ENCODE measurements at regions not wholly inside any gene's neighbourhood (a gene's known extent, or its start where the extent isn't known, plus 50 kb on each side); places are given as distances from the start of the nearest gene placed in this dataset.

- DNase-seq (ENCODE audit: low spot score), result no peak
- no peak overlapping the region for H3K27ac Mint-ChIP-seq (ENCODE audit: unreplicated experiment)
- H3K36me3 Mint-ChIP-seq (ENCODE audit: low read depth, unreplicated experiment), result no peaks in the 10 kb centered on the region
- no peaks in the 10 kb centered on the region for H3K9me3 Mint-ChIP-seq (ENCODE audit: unreplicated experiment)
- TF ChIP-seq CTCF (IDR thresholded peaks at IDR 0.05; ENCODE audit: unreplicated experiment), result no peak
- peaks cover 2% of the 10 kb centered on the region for H3K27me3 Mint-ChIP-seq (ENCODE audit: unreplicated experiment)
- H3K4me1 Mint-ChIP-seq (ENCODE audit: unreplicated experiment), result no peaks in the 10 kb centered on the region
- H3K4me3 Mint-ChIP-seq (ENCODE audit: unreplicated experiment), result no peak overlapping the region
These were observed 375.4 kb upstream of the PTCHD4 start for GRCh38 chr6:48486373-48486772.

- Mint-ChIP-seq H3K27me3 (ENCODE audit: unreplicated experiment) (no peaks in the 10 kb centered on the region), H3K9me3 (ENCODE audit: unreplicated experiment) (no peaks in the 10 kb centered on the region), H3K4me1 (ENCODE audit: unreplicated experiment) (no peaks in the 10 kb centered on the region), H3K36me3 (ENCODE audit: low read depth, unreplicated experiment) (no peaks in the 10 kb centered on the region), H3K4me3 (ENCODE audit: unreplicated experiment) (no peak overlapping the region), H3K27ac (ENCODE audit: unreplicated experiment) (no peak overlapping the region)
- DNase-seq (ENCODE audit: low spot score), result peak; percentile 36
- TF ChIP-seq CTCF (IDR thresholded peaks at IDR 0.05; ENCODE audit: unreplicated experiment), result no peak
These were observed 365.3 kb upstream of the PTCHD4 start for GRCh38 chr6:48476257-48476656.

GRCh38 chr6:48475275-48475674 is 364.3 kb upstream of the PTCHD4 start:
- no peak overlapping the region for H3K4me3 Mint-ChIP-seq (ENCODE audit: unreplicated experiment)
- no peaks in the 10 kb centered on the region for H3K36me3 Mint-ChIP-seq (ENCODE audit: low read depth, unreplicated experiment)
- H3K4me1 Mint-ChIP-seq (ENCODE audit: unreplicated experiment), result no peaks in the 10 kb centered on the region
- DNase-seq (ENCODE audit: low spot score), result no peak
- no peaks in the 10 kb centered on the region for H3K27me3 Mint-ChIP-seq (ENCODE audit: unreplicated experiment)
- H3K27ac Mint-ChIP-seq (ENCODE audit: unreplicated experiment), result no peak overlapping the region
- no peaks in the 10 kb centered on the region for H3K9me3 Mint-ChIP-seq (ENCODE audit: unreplicated experiment)
- no peak for TF ChIP-seq CTCF (IDR thresholded peaks at IDR 0.05; ENCODE audit: unreplicated experiment)

GRCh38 chr6:48474830-48475229 is 363.8 kb upstream of the PTCHD4 start:
- no peaks in the 10 kb centered on the region for H3K9me3 Mint-ChIP-seq (ENCODE audit: unreplicated experiment)
- H3K27ac Mint-ChIP-seq (ENCODE audit: unreplicated experiment), result no peak overlapping the region
- H3K36me3 Mint-ChIP-seq (ENCODE audit: low read depth, unreplicated experiment), result no peaks in the 10 kb centered on the region
- no peak for TF ChIP-seq CTCF (IDR thresholded peaks at IDR 0.05; ENCODE audit: unreplicated experiment)
- H3K4me3 Mint-ChIP-seq (ENCODE audit: unreplicated experiment), result no peak overlapping the region
- no peaks in the 10 kb centered on the region for H3K4me1 Mint-ChIP-seq (ENCODE audit: unreplicated experiment)
- no peaks in the 10 kb centered on the region for H3K27me3 Mint-ChIP-seq (ENCODE audit: unreplicated experiment)
- no peak for DNase-seq (ENCODE audit: low spot score)

DNA sequence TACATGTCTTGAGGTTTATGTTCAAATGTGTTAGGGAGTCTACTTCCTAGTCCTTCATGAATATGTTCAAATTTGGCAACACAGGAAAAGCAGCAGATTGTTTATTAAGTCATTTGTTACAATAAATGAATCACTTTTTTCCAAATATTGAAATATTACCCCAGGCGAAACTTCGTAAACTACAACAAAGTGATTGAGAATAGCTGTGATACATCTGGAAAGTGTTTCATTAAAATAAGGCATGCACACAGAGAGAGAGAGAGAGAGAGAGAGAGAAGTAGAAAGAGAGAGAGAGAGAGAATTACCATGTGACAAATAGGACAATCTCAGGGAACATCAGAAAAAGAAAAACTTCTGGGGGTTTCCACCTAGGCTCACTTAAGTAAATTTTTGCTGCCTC is 363.1 kb upstream of the PTCHD4 start:
- no peak for TF ChIP-seq CTCF (IDR thresholded peaks at IDR 0.05; ENCODE audit: unreplicated experiment)
- H3K36me3 Mint-ChIP-seq (ENCODE audit: low read depth, unreplicated experiment), result no peaks in the 10 kb centered on the region
- no peak for DNase-seq (ENCODE audit: low spot score)
- no peaks in the 10 kb centered on the region for H3K27me3 Mint-ChIP-seq (ENCODE audit: unreplicated experiment)
- H3K4me3 Mint-ChIP-seq (ENCODE audit: unreplicated experiment), result no peak overlapping the region
- H3K4me1 Mint-ChIP-seq (ENCODE audit: unreplicated experiment), result no peaks in the 10 kb centered on the region
- H3K27ac Mint-ChIP-seq (ENCODE audit: unreplicated experiment), result no peak overlapping the region
- H3K9me3 Mint-ChIP-seq (ENCODE audit: unreplicated experiment), result no peaks in the 10 kb centered on the region
